ENCODE measurements at regions not wholly inside any gene's neighbourhood (a gene's known extent, or its start where the extent isn't known, plus 50 kb on each side); places are given as distances from the start of the nearest gene placed in this dataset.

- TF ChIP-seq CTCF (optimal IDR thresholded peaks at IDR 0.05 in 1 of 3, IDR thresholded peaks at IDR 0.05 in 1 of 3, conservative IDR thresholded peaks at IDR 0.05 in 1 of 3; ENCODE audit: extremely low read depth in 1 of 3, insufficient read depth in 2 of 3, low read length in 3 of 3) = no peak
- no peak for TF ChIP-seq EZH2 (IDR thresholded peaks at IDR 0.05; ENCODE audit: low read length)
Observed at GRCh38 chr14:94992046-94992445, 165.3 kb downstream of the DICER1 start.

Measured in keratinocyte (primary cell).